A549 (cell line): ENCODE measurements at regions not wholly inside any gene's neighbourhood (a gene's known extent, or its start where the extent isn't known, plus 50 kb on each side); places are given as distances from the start of the nearest gene placed in this dataset.

Experiments
- CBX2 ChIP-seq: fragments of 200-600 bp; sonication (generic); IDR thresholded peaks from 2 replicates; pipeline ENCODE4 v1.6.1; 2016; ENCODE audit warnings: low read depth, mild to moderate bottlenecking, borderline replicate concordance
- EP300 ChIP-seq, 2 experiments: fragments of >200 bp; sonication (Bioruptor Twin); formaldehyde crosslinking; IDR thresholded peaks; 2 replicates in 1 of 2; 3 replicates in 1 of 2; pipeline ENCODE4 v1.6.1; 2016 to 2017
- JUNB ChIP-seq: fragments of >200 bp; sonication (Bioruptor Twin); formaldehyde crosslinking; IDR thresholded peaks from 2 replicates; pipeline ENCODE4 v1.6.1; 2016
- NPAS2 ChIP-seq: fragments of 250-450 bp; sonication (Bioruptor Pico); IDR thresholded peaks from 2 replicates; pipeline ENCODE4 v1.8.0; 2022; ENCODE audit warnings: mild to moderate bottlenecking, moderate library complexity, borderline replicate concordance
- NR3C1 ChIP-seq: fragments of >200 bp; sonication (Bioruptor Twin); formaldehyde crosslinking; IDR thresholded peaks from 3 replicates; pipeline ENCODE4 v1.6.1; 2017
- POLR2A ChIP-seq: IDR thresholded peaks from 2 replicates; pipeline ENCODE4 v1.6.1; 2012; ENCODE audit warnings: mild to moderate bottlenecking, low read length
- POLR2AphosphoS2 ChIP-seq: conservative IDR thresholded peaks from 2 replicates; pipeline ENCODE4 v1.6.1; 2012; ENCODE audit warnings: low read length, improper control_type of control experiment, inconsistent platforms
- RAD21 ChIP-seq, 2 experiments: fragments of >200 bp in 1 of 2; sonication (Bioruptor Twin) in 1 of 2; formaldehyde crosslinking in 1 of 2; IDR thresholded peaks in 1 of 2; conservative IDR thresholded peaks in 1 of 2; 2 replicates in 1 of 2; 3 replicates in 1 of 2; pipeline ENCODE4 v1.6.1; 2012 to 2018; ENCODE audit warnings: inconsistent platforms in 1 of 2
- RNF2 ChIP-seq: fragments of 200-600 bp; sonication (generic); IDR thresholded peaks from 2 replicates; pipeline ENCODE4 v1.6.1; 2016; ENCODE audit warnings: low read depth, mild to moderate bottlenecking, antibody characterized with exemption, moderate library complexity, borderline replicate concordance
- ZC3H11A ChIP-seq: fragments of 450-650 bp; IDR thresholded peaks from 2 replicates; pipeline ENCODE4 v1.6.1; 2014; ENCODE audit warnings: antibody characterized with exemption, mild to moderate bottlenecking
- TF ChIP-seq, protein P1 (sequence below): fragments of >200 bp; sonication (Bioruptor Twin); formaldehyde crosslinking; IDR thresholded peaks from 3 replicates; pipeline ENCODE4 v1.5.1; 2016
- TF ChIP-seq, protein P2 (sequence below): fragments of 450-650 bp; IDR thresholded peaks from 2 replicates; pipeline ENCODE4 v1.6.1; 2014; ENCODE audit warnings: antibody characterized with exemption
- TF ChIP-seq, protein P3 (sequence below): fragments of 200-600 bp; sonication (generic); IDR thresholded peaks from 2 replicates; pipeline ENCODE4 v1.6.1; 2016; ENCODE audit warnings: antibody characterized with exemption, mild to moderate bottlenecking, moderate library complexity

DNA sequence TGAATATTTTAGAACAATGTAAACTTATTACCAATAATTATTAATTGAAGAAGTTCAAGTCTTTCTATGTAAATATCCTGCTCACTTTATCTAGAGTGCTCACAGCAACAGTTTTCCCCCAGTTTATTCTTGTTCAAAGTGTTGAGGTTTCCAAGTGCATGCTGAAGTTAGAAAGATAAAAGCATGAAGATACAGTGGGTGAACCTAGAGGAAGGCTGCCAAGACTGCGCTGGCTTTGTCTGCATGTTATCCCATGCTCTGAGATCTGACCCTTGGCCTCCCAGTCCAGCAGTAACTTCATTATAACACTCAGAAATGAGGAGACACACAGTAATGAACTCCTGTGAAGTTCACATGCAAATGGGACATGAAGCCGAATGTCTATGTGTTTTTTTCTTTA, 76.0 kb upstream of the PIP5K1B start:
- TF ChIP-seq EP300 (IDR thresholded peaks at IDR 0.05) (no peak), NR3C1 (no peak), POLR2AphosphoS2 (no peak), POLR2A (no peak), JUNB (no peak), NPAS2 (CRISPR knock-in tag) (no peak), CBX2 (no peak), ZC3H11A (no peak), RAD21 (conservative IDR thresholded peaks at IDR 0.05 in 1 of 2, IDR thresholded peaks at IDR 0.05 in 1 of 2) (no peak), RNF2 (no peak)
- TF ChIP-seq, protein P1, sequence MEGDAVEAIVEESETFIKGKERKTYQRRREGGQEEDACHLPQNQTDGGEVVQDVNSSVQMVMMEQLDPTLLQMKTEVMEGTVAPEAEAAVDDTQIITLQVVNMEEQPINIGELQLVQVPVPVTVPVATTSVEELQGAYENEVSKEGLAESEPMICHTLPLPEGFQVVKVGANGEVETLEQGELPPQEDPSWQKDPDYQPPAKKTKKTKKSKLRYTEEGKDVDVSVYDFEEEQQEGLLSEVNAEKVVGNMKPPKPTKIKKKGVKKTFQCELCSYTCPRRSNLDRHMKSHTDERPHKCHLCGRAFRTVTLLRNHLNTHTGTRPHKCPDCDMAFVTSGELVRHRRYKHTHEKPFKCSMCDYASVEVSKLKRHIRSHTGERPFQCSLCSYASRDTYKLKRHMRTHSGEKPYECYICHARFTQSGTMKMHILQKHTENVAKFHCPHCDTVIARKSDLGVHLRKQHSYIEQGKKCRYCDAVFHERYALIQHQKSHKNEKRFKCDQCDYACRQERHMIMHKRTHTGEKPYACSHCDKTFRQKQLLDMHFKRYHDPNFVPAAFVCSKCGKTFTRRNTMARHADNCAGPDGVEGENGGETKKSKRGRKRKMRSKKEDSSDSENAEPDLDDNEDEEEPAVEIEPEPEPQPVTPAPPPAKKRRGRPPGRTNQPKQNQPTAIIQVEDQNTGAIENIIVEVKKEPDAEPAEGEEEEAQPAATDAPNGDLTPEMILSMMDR: no peak
- TF ChIP-seq, protein P2, sequence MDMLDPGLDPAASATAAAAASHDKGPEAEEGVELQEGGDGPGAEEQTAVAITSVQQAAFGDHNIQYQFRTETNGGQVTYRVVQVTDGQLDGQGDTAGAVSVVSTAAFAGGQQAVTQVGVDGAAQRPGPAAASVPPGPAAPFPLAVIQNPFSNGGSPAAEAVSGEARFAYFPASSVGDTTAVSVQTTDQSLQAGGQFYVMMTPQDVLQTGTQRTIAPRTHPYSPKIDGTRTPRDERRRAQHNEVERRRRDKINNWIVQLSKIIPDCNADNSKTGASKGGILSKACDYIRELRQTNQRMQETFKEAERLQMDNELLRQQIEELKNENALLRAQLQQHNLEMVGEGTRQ: no peak
- TF ChIP-seq, protein P3, sequence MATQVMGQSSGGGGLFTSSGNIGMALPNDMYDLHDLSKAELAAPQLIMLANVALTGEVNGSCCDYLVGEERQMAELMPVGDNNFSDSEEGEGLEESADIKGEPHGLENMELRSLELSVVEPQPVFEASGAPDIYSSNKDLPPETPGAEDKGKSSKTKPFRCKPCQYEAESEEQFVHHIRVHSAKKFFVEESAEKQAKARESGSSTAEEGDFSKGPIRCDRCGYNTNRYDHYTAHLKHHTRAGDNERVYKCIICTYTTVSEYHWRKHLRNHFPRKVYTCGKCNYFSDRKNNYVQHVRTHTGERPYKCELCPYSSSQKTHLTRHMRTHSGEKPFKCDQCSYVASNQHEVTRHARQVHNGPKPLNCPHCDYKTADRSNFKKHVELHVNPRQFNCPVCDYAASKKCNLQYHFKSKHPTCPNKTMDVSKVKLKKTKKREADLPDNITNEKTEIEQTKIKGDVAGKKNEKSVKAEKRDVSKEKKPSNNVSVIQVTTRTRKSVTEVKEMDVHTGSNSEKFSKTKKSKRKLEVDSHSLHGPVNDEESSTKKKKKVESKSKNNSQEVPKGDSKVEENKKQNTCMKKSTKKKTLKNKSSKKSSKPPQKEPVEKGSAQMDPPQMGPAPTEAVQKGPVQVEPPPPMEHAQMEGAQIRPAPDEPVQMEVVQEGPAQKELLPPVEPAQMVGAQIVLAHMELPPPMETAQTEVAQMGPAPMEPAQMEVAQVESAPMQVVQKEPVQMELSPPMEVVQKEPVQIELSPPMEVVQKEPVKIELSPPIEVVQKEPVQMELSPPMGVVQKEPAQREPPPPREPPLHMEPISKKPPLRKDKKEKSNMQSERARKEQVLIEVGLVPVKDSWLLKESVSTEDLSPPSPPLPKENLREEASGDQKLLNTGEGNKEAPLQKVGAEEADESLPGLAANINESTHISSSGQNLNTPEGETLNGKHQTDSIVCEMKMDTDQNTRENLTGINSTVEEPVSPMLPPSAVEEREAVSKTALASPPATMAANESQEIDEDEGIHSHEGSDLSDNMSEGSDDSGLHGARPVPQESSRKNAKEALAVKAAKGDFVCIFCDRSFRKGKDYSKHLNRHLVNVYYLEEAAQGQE: no peak
